ENCODE measurements at regions not wholly inside any gene's neighbourhood (a gene's known extent, or its start where the extent isn't known, plus 50 kb on each side); places are given as distances from the start of the nearest gene placed in this dataset.

DNA sequence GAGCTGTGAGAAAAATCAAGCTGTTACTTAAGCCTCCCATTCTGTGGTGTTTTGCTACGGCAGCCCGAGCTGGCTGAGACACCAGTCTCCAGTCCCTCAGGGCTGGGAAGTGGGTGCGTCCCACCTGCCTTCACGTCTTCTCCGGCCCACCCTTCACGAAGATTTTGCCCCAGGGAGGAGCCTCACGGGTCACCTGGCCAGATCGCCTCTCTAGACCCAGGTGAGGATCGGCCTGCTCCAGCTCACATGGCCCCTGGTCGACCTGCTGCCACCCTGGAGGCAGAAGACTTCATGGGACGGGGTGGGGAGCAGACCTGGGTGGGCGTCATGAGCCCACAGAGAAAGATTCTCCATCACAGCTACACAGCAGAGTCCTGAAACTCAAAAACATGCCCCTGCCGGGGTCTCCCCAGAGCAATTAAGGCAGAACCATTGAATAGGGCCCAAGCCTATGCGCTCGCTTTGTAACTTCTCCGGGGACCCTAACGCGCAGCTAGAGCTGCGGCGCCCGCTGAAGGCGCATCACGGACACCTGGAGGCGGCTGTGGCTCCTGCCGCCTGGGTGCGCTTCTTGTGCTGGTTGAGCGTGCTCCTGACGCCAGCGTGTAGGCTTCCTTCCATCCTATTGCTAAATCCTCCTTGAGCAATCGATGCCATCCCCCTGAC is 92.6 kb upstream of the ALDH1A3 start:
- TF ChIP-seq, protein P1, sequence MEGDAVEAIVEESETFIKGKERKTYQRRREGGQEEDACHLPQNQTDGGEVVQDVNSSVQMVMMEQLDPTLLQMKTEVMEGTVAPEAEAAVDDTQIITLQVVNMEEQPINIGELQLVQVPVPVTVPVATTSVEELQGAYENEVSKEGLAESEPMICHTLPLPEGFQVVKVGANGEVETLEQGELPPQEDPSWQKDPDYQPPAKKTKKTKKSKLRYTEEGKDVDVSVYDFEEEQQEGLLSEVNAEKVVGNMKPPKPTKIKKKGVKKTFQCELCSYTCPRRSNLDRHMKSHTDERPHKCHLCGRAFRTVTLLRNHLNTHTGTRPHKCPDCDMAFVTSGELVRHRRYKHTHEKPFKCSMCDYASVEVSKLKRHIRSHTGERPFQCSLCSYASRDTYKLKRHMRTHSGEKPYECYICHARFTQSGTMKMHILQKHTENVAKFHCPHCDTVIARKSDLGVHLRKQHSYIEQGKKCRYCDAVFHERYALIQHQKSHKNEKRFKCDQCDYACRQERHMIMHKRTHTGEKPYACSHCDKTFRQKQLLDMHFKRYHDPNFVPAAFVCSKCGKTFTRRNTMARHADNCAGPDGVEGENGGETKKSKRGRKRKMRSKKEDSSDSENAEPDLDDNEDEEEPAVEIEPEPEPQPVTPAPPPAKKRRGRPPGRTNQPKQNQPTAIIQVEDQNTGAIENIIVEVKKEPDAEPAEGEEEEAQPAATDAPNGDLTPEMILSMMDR (IDR thresholded peaks at IDR 0.05) = no peak
- no peak for TF ChIP-seq POLR2A (IDR thresholded peaks at IDR 0.05)

All from thyroid gland (tissue), 4 donors.